DND-41 (cell line): ENCODE measurements at regions not wholly inside any gene's neighbourhood (a gene's known extent, or its start where the extent isn't known, plus 50 kb on each side); places are given as distances from the start of the nearest gene placed in this dataset.
"Not testable (repeated sequence)": the region's sequence is repeated elsewhere in the genome, so short reads cannot be mapped to it uniquely, and the experiment has no call there.

Experiments
- ATAC-seq: fragments of 200-7000 bp; cut with Tn5 transposase; 3 replicates; pipeline ENCODE4 v1.9.1; 2021; ENCODE audit warnings: low read depth; ENCODE audit not compliant: insufficient read depth
- DNase-seq: peaks from one replicate; pipeline ENCODE4 v3.0.0-alpha.2; 2020
- H2AFZ ChIP-seq: 2 replicates; pipeline ENCODE4 v1.6.0; 2012; ENCODE audit warnings: low read depth, low read length
- H3K27ac ChIP-seq: 2 replicates; pipeline ENCODE4 v1.5.1; 2012; ENCODE audit warnings: low read length, inconsistent platforms
- H3K27me3 ChIP-seq: fragments of 200-600 bp; sonication (generic); 2 replicates; pipeline ENCODE4 v1.6.0; 2012; ENCODE audit warnings: low read length, mild to moderate bottlenecking, inconsistent platforms; ENCODE audit not compliant: insufficient read depth, poor library complexity
- H3K36me3 ChIP-seq: 2 replicates; pipeline ENCODE4 v1.5.1; 2012; ENCODE audit warnings: low read length, inconsistent platforms; ENCODE audit not compliant: insufficient read depth
- H3K4me1 ChIP-seq: 2 replicates; pipeline ENCODE4 v1.5.1; 2012; ENCODE audit warnings: mild to moderate bottlenecking, low read length; ENCODE audit not compliant: insufficient read depth
- H3K4me2 ChIP-seq: 2 replicates; pipeline ENCODE4 v1.6.0; 2012; ENCODE audit warnings: mild to moderate bottlenecking, moderate library complexity, low read length, inconsistent platforms; ENCODE audit not compliant: insufficient read depth
- H3K4me3 ChIP-seq, 2 experiments: fragments of 200-600 bp in 1 of 2; shearing (Covaris generic) in 1 of 2; 2 replicates each; pipeline ENCODE4 v1.5.1; 2012 to 2016; ENCODE audit warnings: inconsistent platforms in 2 of 2, low read length in 2 of 2, mild to moderate bottlenecking in 2 of 2, low read depth in 1 of 2, moderate library complexity in 1 of 2
- H3K79me2 ChIP-seq: 2 replicates; pipeline ENCODE4 v1.6.0; 2012; ENCODE audit warnings: low read length, inconsistent platforms; ENCODE audit not compliant: insufficient read depth
- H3K9ac ChIP-seq: 2 replicates; pipeline ENCODE4 v1.6.0; 2012; ENCODE audit warnings: low read depth, mild to moderate bottlenecking, inconsistent platforms, low read length, moderate library complexity
- H3K9me3 ChIP-seq: 2 replicates; pipeline ENCODE4 v1.5.1; 2012; ENCODE audit warnings: low read length, moderate library complexity, mild to moderate bottlenecking, inconsistent platforms; ENCODE audit not compliant: insufficient read depth, severe bottlenecking
- H4K20me1 ChIP-seq: 2 replicates; pipeline ENCODE4 v1.6.0; 2012; ENCODE audit warnings: low read length; ENCODE audit not compliant: insufficient read depth
- EZH2 ChIP-seq: IDR thresholded peaks from 3 replicates; pipeline ENCODE4 v1.6.1; 2012; ENCODE audit warnings: borderline replicate concordance, low read depth, mild to moderate bottlenecking, moderate library complexity, low read length, inconsistent platforms; ENCODE audit not compliant: severe bottlenecking
- TF ChIP-seq, protein P1 (sequence below): IDR thresholded peaks from 2 replicates; pipeline ENCODE4 v1.5.1; 2012; ENCODE audit warnings: borderline replicate concordance, low read length, moderate library complexity, mild to moderate bottlenecking; ENCODE audit not compliant: poor library complexity, severe bottlenecking; ENCODE audit errors: extremely low read depth

DNA sequence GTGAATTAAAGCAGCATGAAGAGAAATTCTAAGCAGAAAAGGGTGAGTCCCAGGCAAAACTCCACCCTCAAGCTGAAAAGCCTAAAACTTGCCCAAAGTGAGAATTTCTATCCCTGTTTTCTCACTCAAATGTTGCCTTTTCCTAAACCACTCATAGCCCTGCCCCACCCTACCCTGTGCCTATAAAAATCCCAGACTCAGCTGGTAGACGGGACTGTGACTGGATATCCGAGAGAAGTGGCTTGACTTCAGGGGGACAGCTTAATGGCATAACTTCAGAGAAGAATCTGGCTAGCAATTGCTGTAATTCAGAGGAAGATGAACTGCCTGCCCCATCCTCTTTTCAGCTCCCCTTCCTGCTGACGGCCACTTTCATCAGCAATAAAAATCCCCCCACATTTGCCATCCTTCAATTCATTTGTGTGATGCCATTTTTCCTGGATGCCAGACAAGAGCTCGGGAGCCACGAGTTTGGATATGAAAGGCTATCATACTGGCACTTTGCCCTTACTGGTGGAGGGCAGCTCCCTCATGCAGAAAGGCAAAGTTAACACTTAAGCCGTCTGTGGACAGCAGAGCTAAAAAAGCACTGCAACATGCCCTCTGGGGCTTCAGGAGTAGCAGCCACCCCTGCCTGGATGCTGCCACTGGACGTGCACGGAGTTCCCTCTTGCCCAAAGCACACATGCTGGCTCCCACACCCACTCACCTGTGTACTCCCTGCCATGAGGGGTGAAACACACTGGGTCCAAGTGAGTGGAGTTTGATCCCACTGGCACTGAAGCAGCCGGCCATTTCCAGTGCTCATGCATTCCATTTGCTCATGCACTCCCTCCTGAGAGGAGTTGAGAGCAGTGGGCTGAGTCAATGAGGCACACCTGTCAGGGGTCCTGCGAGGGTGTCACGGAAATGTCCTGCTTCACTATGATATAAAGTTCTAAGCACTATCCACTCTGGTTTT, 670.6 kb downstream of the PLOD2 start:
- H3K27me3 ChIP-seq: no peaks in the 10 kb centered on the region
- H3K4me3 ChIP-seq: no peak overlapping the region
- no peak overlapping the region for H3K27ac ChIP-seq
- H3K4me2 ChIP-seq: no peak overlapping the region
- no peaks in the 10 kb centered on the region for H3K9me3 ChIP-seq
- no peak for TF ChIP-seq EZH2
- TF ChIP-seq, protein P1, sequence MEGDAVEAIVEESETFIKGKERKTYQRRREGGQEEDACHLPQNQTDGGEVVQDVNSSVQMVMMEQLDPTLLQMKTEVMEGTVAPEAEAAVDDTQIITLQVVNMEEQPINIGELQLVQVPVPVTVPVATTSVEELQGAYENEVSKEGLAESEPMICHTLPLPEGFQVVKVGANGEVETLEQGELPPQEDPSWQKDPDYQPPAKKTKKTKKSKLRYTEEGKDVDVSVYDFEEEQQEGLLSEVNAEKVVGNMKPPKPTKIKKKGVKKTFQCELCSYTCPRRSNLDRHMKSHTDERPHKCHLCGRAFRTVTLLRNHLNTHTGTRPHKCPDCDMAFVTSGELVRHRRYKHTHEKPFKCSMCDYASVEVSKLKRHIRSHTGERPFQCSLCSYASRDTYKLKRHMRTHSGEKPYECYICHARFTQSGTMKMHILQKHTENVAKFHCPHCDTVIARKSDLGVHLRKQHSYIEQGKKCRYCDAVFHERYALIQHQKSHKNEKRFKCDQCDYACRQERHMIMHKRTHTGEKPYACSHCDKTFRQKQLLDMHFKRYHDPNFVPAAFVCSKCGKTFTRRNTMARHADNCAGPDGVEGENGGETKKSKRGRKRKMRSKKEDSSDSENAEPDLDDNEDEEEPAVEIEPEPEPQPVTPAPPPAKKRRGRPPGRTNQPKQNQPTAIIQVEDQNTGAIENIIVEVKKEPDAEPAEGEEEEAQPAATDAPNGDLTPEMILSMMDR: no peak
- no peak for DNase-seq
- H3K9ac ChIP-seq: no peak overlapping the region
- H3K4me1 ChIP-seq: no peaks in the 10 kb centered on the region
- ATAC-seq: no peak
- no peaks in the 10 kb centered on the region for H3K36me3 ChIP-seq
- no peaks in the 10 kb centered on the region for H4K20me1 ChIP-seq
- H3K79me2 ChIP-seq: no peaks in the 10 kb centered on the region
- no peak overlapping the region for H2AFZ ChIP-seq

DNA sequence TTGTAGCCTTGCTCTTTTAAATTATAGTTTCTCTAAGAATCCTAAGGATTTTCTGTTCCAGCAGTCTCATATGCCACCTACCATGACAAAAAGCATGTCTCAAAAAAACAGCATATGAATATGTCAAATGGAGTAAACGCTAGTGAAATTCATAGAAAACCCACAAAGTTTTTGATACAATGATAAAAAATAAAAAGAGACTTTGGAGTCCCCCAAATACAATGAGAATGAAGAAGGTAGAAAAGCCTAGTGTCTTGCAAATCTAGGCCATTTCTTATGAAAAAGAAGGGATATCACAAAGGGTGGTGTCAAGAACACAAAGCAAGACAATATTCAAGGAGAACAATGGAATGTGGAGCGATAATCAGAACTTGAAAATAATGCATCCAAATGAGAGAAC, 668.5 kb downstream of the PLOD2 start:
- no peak for TF ChIP-seq EZH2
- TF ChIP-seq, protein P1: no peak
- Histone ChIP-seq H4K20me1 (no peaks in the 10 kb centered on the region), H3K9me3 (no peaks in the 10 kb centered on the region), H3K4me2 (no peak overlapping the region), H3K4me1 (no peaks in the 10 kb centered on the region), H3K9ac (no peak overlapping the region), H3K4me3 (no peak overlapping the region), H3K36me3 (no peaks in the 10 kb centered on the region), H3K79me2 (no peaks in the 10 kb centered on the region), H3K27ac (no peak overlapping the region), H3K27me3 (no peaks in the 10 kb centered on the region), H2AFZ (no peak overlapping the region)
- DNase-seq (no peak), ATAC-seq (no peak)

DNA sequence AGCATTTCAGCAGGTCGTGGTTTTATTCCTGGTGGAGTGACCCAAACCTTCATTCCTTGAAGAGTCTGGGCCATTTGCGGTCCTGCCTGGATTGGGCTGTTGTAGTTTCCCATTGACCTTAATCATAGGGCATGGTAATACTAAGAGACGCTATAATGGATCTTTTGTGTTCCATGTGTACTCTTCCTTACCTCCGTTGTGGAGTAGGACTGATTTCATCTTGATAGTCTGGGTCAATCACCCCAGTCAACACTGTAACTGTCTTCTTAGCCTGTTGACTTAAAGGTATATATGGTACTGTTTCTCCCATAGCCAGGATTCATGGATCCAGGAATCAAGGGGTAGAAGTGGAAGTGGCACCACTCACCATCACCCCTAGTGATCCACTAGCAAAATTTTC, 643.6 kb downstream of the PLOD2 start:
- not testable (repeated sequence) for H3K27me3 ChIP-seq, H3K27ac ChIP-seq, H3K4me3 ChIP-seq, H2AFZ ChIP-seq, H3K9ac ChIP-seq, H3K9me3 ChIP-seq, H4K20me1 ChIP-seq, H3K79me2 ChIP-seq, H3K4me1 ChIP-seq, ATAC-seq, H3K36me3 ChIP-seq, DNase-seq, H3K4me2 ChIP-seq

DNA sequence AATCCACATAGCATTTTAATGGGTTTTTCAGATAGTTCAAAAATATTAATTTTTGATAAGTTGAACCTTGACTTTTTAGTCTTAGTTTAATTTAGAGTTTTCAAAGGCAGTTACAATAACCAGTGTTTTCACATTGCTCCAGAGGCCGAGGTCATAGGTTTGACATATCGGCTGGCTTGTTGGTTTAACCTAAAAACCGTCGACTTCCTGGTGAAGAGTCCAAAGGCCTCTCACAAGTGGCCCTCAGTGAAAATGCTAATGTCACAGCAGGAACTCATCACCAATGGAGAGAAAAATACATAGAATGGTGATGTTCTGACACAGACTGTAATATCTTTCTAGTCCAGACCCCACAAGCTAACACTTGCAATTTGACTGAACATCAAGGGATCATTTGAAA, 642.3 kb downstream of the PLOD2 start:
- DNase-seq: no peak
- Histone ChIP-seq H3K4me3 (no peak overlapping the region), H3K4me1 (no peaks in the 10 kb centered on the region), H3K36me3 (no peaks in the 10 kb centered on the region), H3K9me3 (no peaks in the 10 kb centered on the region), H3K27me3 (no peaks in the 10 kb centered on the region), H3K79me2 (no peaks in the 10 kb centered on the region), H3K4me2 (no peak overlapping the region), H2AFZ (no peak overlapping the region), H4K20me1 (no peaks in the 10 kb centered on the region), H3K9ac (no peak overlapping the region), H3K27ac (no peak overlapping the region)
- TF ChIP-seq, protein P1: no peak
- TF ChIP-seq EZH2: no peak
- ATAC-seq: no peak
